Stimulated activated CD4-positive, alpha-beta T cell treated with anti-CD3 and anti-CD28 coated beads, Interleukin-1b, Interleukin-23, amount 100 ng/mL, for 24 hours (primary cell): ENCODE measurements at regions not wholly inside any gene's neighbourhood (a gene's known extent, or its start where the extent isn't known, plus 50 kb on each side); places are given as distances from the start of the nearest gene placed in this dataset.
"Not testable (repeated sequence)": the region's sequence is repeated elsewhere in the genome, so short reads cannot be mapped to it uniquely, and the experiment has no call there.

Experiments used
- DNase-seq, 4 experiments: peaks; one replicate each; pipeline ENCODE4 v3.0.0-alpha.2; 2020; ENCODE audit warnings: low read depth in 4 of 4, low spot score in 1 of 4

- not testable (repeated sequence) for DNase-seq
These were observed 470.6 kb upstream of the RGS6 start for GRCh38 chr14:71461617-71462016.

- DNase-seq, result no peak
These were observed 468.4 kb upstream of the RGS6 start for GRCh38 chr14:71463807-71464206.

- DNase-seq, result no peak
These were observed 467.4 kb upstream of the RGS6 start for GRCh38 chr14:71464840-71465239.

GRCh38 chr14:71465316-71465715 is 466.9 kb upstream of the RGS6 start:
- no peak for DNase-seq

- DNase-seq, result no peak
These were observed 466.0 kb upstream of the RGS6 start for GRCh38 chr14:71466251-71466650.

GRCh38 chr14:71466946-71467345 is 465.3 kb upstream of the RGS6 start:
- no peak for DNase-seq

GRCh38 chr14:71467361-71467811 is 464.8 kb upstream of the RGS6 start:
- DNase-seq, result no peak

GRCh38 chr14:71468701-71469100 is 463.5 kb upstream of the RGS6 start:
- DNase-seq, result no peak

GRCh38 chr14:71469643-71470335 is 462.4 kb upstream of the RGS6 start:
- no peak for DNase-seq

GRCh38 chr14:71471634-71472355 is 460.4 kb upstream of the RGS6 start:
- DNase-seq, result no peak

GRCh38 chr14:71472356-71473340 is 459.6 kb upstream of the RGS6 start:
- no peak for DNase-seq

- no peak for DNase-seq
These were observed 458.4 kb upstream of the RGS6 start for GRCh38 chr14:71473843-71474242.

GRCh38 chr14:71474301-71475265 is 457.6 kb upstream of the RGS6 start:
- no peak for DNase-seq

GRCh38 chr14:71475916-71476315 is 456.3 kb upstream of the RGS6 start:
- DNase-seq, result no peak

- no peak for DNase-seq
These were observed 453.7 kb upstream of the RGS6 start for GRCh38 chr14:71478542-71478941.

- DNase-seq, result no peak
These were observed 451.1 kb upstream of the RGS6 start for GRCh38 chr14:71481021-71481654.

- no peak for DNase-seq
These were observed 449.6 kb upstream of the RGS6 start for GRCh38 chr14:71482671-71483070.

GRCh38 chr14:71483154-71483553 is 449.1 kb upstream of the RGS6 start:
- DNase-seq, result no peak

GRCh38 chr14:71485833-71486232 is 446.4 kb upstream of the RGS6 start:
- no peak for DNase-seq

GRCh38 chr14:71486279-71486678 is 445.9 kb upstream of the RGS6 start:
- DNase-seq, result no peak
